ENCODE measurements at regions not wholly inside any gene's neighbourhood (a gene's known extent, or its start where the extent isn't known, plus 50 kb on each side); places are given as distances from the start of the nearest gene placed in this dataset.

- TF ChIP-seq RREB1 (CRISPR knock-in tag; IDR thresholded peaks at IDR 0.05) (no peak), TCF3 (CRISPR knock-in tag; IDR thresholded peaks at IDR 0.05) (no peak), NFIC (IDR thresholded peaks at IDR 0.05) (no peak), SMAD1 (IDR thresholded peaks at IDR 0.05; ENCODE audit: low read depth, low read length, partially characterized antibody) (no peak), RHOXF2B (CRISPR knock-in tag; conservative IDR thresholded peaks at IDR 0.05) (no peak), XRCC3 (IDR thresholded peaks at IDR 0.05) (no peak)
These were observed 326.5 kb upstream of the TBX3 start (continued) for GRCh38 chr12:115010324-115010995.

Measured in K562 (cell line).